ENCODE measurements at regions not wholly inside any gene's neighbourhood (a gene's known extent, or its start where the extent isn't known, plus 50 kb on each side); places are given as distances from the start of the nearest gene placed in this dataset.

GRCh38 chr11:95330302-95330701 is 99.3 kb upstream of the SESN3 start:
- TF ChIP-seq EZH2 (IDR thresholded peaks at IDR 0.05; ENCODE audit: borderline replicate concordance, low read length) (no peak), CTCF (conservative IDR thresholded peaks at IDR 0.05 in 1 of 2, IDR thresholded peaks at IDR 0.05 in 1 of 2; ENCODE audit: extremely low read depth in 1 of 2, insufficient read depth in 1 of 2, low read depth in 1 of 2, low read length in 2 of 2) (no peak)

Measured in mammary epithelial cell (primary cell).